GM13977 (cell line): ENCODE measurements at regions not wholly inside any gene's neighbourhood (a gene's known extent, or its start where the extent isn't known, plus 50 kb on each side); places are given as distances from the start of the nearest gene placed in this dataset.

Experiments used
- DNase-seq: peaks from one replicate; pipeline ENCODE4 v3.0.0; 2012; ENCODE audit warnings: low spot score
- in situ Hi-C: fragments of 300-500 bp; cut with MboI; formaldehyde crosslinking; loops from one replicate; pipeline ENCODE4 v1.12.0; 2022; ENCODE audit warnings: low sequenced_read_pairs, low pct_unique_long_range_greater_than_20kb, mixed read lengths, inconsistent platforms; ENCODE audit not compliant: unreplicated experiment
- TF ChIP-seq, protein P1 (sequence below): IDR thresholded peaks from 2 replicates; pipeline ENCODE4 v1.5.1; 2012; ENCODE audit warnings: mild to moderate bottlenecking, control low read depth; ENCODE audit not compliant: insufficient read depth; ENCODE audit errors: extremely low read depth, missing control alignments

DNA sequence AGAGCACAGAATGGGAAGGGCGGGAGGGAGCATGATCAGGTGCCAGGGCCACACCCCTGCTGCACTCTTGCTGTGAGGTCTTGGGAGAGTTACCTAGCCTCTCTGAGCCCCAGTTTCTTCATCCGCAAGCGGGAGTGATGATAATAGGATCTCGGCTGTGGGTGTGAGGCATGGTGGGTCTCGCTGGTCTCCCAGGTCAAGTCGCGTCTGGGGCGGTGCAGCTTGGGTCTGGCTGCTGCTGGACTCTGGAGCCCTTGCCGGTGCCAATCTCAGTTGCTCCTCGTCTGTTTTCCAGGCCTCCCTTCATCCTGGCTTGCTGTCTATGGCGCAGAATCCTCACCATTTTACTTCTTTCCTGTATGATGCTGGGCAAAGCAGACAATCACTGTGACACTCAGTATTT is 130.3 kb upstream of the RAB12 start:
- in situ Hi-C loops, result no loop called here
- no peak for DNase-seq
- TF ChIP-seq, protein P1, sequence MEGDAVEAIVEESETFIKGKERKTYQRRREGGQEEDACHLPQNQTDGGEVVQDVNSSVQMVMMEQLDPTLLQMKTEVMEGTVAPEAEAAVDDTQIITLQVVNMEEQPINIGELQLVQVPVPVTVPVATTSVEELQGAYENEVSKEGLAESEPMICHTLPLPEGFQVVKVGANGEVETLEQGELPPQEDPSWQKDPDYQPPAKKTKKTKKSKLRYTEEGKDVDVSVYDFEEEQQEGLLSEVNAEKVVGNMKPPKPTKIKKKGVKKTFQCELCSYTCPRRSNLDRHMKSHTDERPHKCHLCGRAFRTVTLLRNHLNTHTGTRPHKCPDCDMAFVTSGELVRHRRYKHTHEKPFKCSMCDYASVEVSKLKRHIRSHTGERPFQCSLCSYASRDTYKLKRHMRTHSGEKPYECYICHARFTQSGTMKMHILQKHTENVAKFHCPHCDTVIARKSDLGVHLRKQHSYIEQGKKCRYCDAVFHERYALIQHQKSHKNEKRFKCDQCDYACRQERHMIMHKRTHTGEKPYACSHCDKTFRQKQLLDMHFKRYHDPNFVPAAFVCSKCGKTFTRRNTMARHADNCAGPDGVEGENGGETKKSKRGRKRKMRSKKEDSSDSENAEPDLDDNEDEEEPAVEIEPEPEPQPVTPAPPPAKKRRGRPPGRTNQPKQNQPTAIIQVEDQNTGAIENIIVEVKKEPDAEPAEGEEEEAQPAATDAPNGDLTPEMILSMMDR, result no peak

DNA sequence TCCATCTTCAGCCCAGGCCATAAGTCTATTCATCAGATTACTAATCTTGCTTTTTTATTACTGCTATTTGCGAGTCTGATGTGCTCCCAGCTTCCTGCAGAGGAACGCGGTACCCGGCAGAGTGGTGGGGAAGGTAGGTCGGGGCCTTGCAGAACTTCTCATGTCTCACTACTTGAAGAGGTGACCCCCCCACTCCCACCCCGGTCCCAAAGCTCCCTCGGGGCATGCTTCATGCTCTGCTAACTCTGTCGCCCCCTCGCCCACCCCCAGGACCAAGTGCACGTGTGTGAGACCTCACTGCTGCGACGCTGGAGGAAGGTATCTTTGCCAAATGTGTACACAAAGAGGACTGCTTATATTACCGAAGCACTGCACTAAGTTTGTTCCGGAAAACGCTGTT is 129.4 kb upstream of the RAB12 start:
- DNase-seq, result no peak
- TF ChIP-seq, protein P1, result no peak
- in situ Hi-C loops, result no loop called here

DNA sequence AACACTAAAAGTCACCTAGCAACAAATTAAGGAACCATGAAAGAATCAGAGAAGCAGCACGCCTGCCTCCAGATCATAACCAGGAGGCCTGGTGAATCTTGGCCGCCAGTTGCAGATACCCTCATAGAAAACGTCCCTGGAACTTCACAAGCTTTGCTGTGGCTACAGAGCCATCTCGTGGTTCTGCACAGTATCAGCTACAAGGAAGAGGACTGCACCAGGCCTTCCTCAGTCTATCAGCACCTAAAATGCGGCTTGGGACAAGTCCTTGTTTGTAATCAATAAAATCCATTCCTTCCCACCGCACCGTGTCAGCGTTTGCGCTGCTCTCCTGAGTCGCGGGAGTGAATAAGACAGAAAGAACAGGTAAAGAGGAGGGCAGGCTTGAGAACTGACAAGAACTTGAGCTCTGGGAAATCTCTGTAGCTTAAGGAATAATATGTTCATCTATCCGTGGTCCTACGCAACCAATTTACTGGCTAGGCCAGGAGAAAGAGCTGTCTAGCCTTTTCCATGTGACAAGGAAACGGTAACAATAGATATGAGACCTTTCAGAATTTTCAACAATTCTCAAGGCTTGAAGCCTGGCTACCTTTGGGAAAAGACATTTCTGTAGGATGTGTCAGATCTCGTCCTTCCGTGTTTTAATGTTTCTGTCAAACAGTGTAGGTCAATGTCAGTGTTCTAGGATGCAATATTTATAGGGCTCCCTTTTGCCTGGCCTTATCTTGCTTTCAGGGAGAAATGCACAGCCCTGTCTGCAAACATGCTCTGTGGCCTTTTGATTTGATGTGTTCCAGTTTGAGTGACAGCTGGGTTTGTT is 128.5 kb upstream of the RAB12 start:
- in situ Hi-C loops, result no loop called here
- no peak for DNase-seq
- TF ChIP-seq, protein P1, result no peak

DNA sequence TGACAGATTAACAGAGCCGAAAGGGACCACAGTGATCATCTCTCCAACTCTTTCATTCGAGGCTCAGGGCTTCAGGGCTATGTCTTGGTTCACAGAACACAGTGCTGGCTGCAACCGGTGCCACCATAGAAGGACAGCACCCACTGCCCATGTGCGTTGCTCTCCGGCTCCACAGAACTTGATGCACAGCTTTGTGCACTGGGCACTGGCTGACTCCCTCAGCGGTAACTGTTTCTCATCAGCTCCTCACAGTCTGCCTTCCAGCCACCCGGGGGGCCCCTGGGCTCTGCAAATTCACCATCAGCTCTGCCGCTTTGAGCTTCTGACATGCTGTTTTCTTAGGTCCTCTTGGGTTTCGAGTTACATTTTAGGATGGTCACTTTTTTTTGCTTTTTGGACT is 124.3 kb upstream of the RAB12 start:
- TF ChIP-seq, protein P1, result no peak
- no peak for DNase-seq
- in situ Hi-C loops, result no loop called here

DNA sequence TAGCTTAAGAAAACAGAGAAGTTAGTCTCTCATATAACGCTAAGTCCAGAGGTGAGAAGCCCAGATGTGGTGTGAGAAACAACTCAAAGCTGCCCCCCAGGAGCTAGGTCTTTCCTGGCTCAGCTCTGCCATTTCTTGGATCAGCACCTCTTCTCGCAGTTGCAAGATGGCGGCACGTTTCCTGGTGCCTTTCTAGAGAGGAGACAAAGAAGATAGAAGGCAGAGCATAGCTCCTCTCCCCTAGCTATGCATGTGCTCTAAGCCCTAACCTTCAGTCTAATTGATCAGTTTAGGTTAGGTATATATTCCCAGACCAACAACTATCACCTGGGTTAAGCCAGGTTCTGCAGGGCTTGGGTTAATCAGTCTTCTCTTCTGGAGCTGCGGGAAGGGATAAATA is 119.5 kb upstream of the RAB12 start:
- no peak for DNase-seq
- TF ChIP-seq, protein P1, result no peak
- in situ Hi-C loops, result no loop called here

DNA sequence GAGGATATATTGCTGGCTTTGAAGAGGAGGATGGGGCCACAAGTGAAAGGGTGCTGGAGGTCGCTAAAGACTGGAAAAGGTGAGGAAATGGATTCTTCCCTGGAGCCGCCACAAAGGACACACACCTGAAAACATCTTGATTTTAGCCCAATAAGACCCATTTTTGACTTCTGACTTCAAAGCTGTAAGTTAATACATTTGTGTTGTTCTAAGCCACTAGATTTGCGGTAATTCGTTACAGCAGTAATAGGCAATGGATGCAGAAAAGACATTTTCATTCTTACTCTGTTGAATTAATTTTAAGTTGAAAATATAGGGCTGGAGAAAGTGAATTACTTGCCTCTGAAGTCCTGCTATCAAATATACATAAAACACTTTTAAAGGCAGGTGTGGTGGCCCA is 117.7 kb upstream of the RAB12 start:
- in situ Hi-C loops, result no loop called here
- DNase-seq, result no peak
- TF ChIP-seq, protein P1, result no peak
